ENCODE measurements at regions not wholly inside any gene's neighbourhood (a gene's known extent, or its start where the extent isn't known, plus 50 kb on each side); places are given as distances from the start of the nearest gene placed in this dataset.
"Not testable (repeated sequence)": the region's sequence is repeated elsewhere in the genome, so short reads cannot be mapped to it uniquely, and the experiment has no call there.

- DNase-seq = peak; percentile 1
Measured at GRCh38 chr15:22201993-22202659, 121.8 kb downstream of the OR4M2 start.

- not testable (repeated sequence) for DNase-seq
Measured at GRCh38 chr15:22203208-22203607, 122.9 kb downstream of the OR4M2 start.

- DNase-seq = not testable (repeated sequence)
Measured at GRCh38 chr15:22209086-22209485, 128.8 kb downstream of the OR4M2 start.

GRCh38 chr15:22222596-22222995 lies 142.3 kb downstream of the OR4M2 start:
- DNase-seq = peak; percentile 5

- DNase-seq = no peak
Measured at GRCh38 chr15:22224241-22224671, 143.9 kb downstream of the OR4M2 start.

GRCh38 chr15:22224961-22225360 lies 144.6 kb downstream of the OR4M2 start:
- not testable (repeated sequence) for DNase-seq

- DNase-seq = no peak
Measured at GRCh38 chr15:22226034-22226790, 145.9 kb downstream of the OR4M2 start.

GRCh38 chr15:22227411-22228100 lies 147.2 kb downstream of the OR4M2 start:
- no peak for DNase-seq

GRCh38 chr15:22228101-22228762 lies 147.9 kb downstream of the OR4M2 start:
- no peak for DNase-seq

GRCh38 chr15:22229990-22230819 lies 149.9 kb downstream of the OR4M2 start:
- DNase-seq = no peak

GRCh38 chr15:22231603-22232002 lies 151.3 kb downstream of the OR4M2 start:
- DNase-seq = no peak

- DNase-seq = no peak
Measured at GRCh38 chr15:22232675-22233074, 152.3 kb downstream of the OR4M2 start.

GRCh38 chr15:22235261-22235930 lies 155.1 kb downstream of the OR4M2 start:
- not testable (repeated sequence) for DNase-seq

GRCh38 chr15:22236469-22236868 lies 156.1 kb downstream of the OR4M2 start:
- DNase-seq = no peak

- DNase-seq = no peak
Measured at GRCh38 chr15:22237891-22238275, 157.6 kb downstream of the OR4M2 start.

- not testable (repeated sequence) for DNase-seq
Measured at GRCh38 chr15:22238276-22238958, 158.1 kb downstream of the OR4M2 start.

- DNase-seq = not testable (repeated sequence)
Measured at GRCh38 chr15:22238959-22239805, 158.9 kb downstream of the OR4M2 start.

GRCh38 chr15:22239806-22240180 lies 159.5 kb downstream of the OR4M2 start:
- no peak for DNase-seq

GRCh38 chr15:22240403-22240802 lies 160.1 kb downstream of the OR4M2 start:
- no peak for DNase-seq

- no peak for DNase-seq
Measured at GRCh38 chr15:22240986-22241385, 160.7 kb downstream of the OR4M2 start.
